HepG2 (cell line): ENCODE measurements at regions not wholly inside any gene's neighbourhood (a gene's known extent, or its start where the extent isn't known, plus 50 kb on each side); places are given as distances from the start of the nearest gene placed in this dataset.

Experiments used
- ATAC-seq: fragments of 200-7000 bp; cut with Tn5 transposase; 3 replicates; pipeline ENCODE4 v1.9.1; 2020; ENCODE audit warnings: mild to moderate bottlenecking, moderate library complexity
- BruUV-seq: library from RNA; stranded (reverse); fragments of 400-500 nt; replicated peaks from 2 replicates; lab custom pipeline; 2021; lab: Mats Ljungman, UMichigan
- CTCF ChIA-PET: fragments of 300-600 bp; formaldehyde crosslinking; extraction: SDS; loops from one replicate; lab custom pipeline; 2021; ENCODE audit warnings: low total read pairs, inconsistent platforms, low intra/inter-chr PET ratio; lab: Yijun Ruan, JAX
- POLR2A ChIA-PET: fragments of 350-600 bp; sonication (Branson Sonifier 250); formaldehyde crosslinking; loops from one replicate; lab custom pipeline; 2020; ENCODE audit warnings: antibody characterized with exemption, inconsistent platforms; lab: Yijun Ruan, JAX
- DNase-seq: peaks from one replicate; pipeline ENCODE4 v3.0.0-alpha.2; 2015; ENCODE audit warnings: low spot score
- FAIRE-seq: peaks from 3 replicates; lab custom pipeline; 2011; peaks lifted over from hg19 to GRCh38; lab: Jason Lieb, UNC
- H2AFZ ChIP-seq: one replicate; pipeline ENCODE4 v1.6.1; 2011; ENCODE audit warnings: low read length, inconsistent platforms
- H3K27ac ChIP-seq: fragments of 300-600 bp; 3 replicates; pipeline ENCODE4 v1.8.0; 2011; ENCODE audit warnings: mixed run types, mild to moderate bottlenecking, mixed read lengths, low read length, inconsistent platforms; ENCODE audit not compliant: insufficient read depth; ENCODE audit errors: extremely low read length
- H3K27me3 ChIP-seq, 2 experiments: fragments of 200-600 bp in 1 of 2; 2 replicates in 1 of 2; 3 replicates in 1 of 2; pipeline versions ENCODE4 v1.6.0 to v1.8.0; 2011; ENCODE audit warnings: low read length in 2 of 2, mild to moderate bottlenecking in 2 of 2, moderate library complexity in 2 of 2, inconsistent platforms in 1 of 2; ENCODE audit not compliant: insufficient read depth in 2 of 2, control insufficient read depth in 1 of 2
- H3K36me3 ChIP-seq, 2 experiments: fragments of 200-600 bp in 1 of 2; replicated peaks in 1 of 2; 2 replicates in 1 of 2; 3 replicates in 1 of 2; pipeline versions ENCODE4 v1.5.1 to v1.8.0; 2011; ENCODE audit warnings: low read length in 2 of 2, inconsistent platforms in 1 of 2; ENCODE audit not compliant: insufficient read depth in 2 of 2, control insufficient read depth in 1 of 2
- H3K4me1 ChIP-seq: 2 replicates; pipeline ENCODE4 v1.5.1; 2012; ENCODE audit warnings: low read length, inconsistent platforms; ENCODE audit not compliant: insufficient read depth
- H3K4me2 ChIP-seq: 2 replicates; pipeline ENCODE4 v1.6.0; 2011; ENCODE audit warnings: low read depth, low read length, inconsistent platforms
- H3K4me3 ChIP-seq, 3 experiments: fragments of 200-600 bp in 1 of 3; sonication (generic), shearing (Covaris generic) in 1 of 3; replicated peaks in 1 of 3; 2 replicates each; pipeline ENCODE4 v1.5.1; 2011 to 2016; ENCODE audit warnings: low read length in 3 of 3, inconsistent platforms in 2 of 3, low read depth in 2 of 3, mild to moderate bottlenecking in 2 of 3, control low read depth in 1 of 3, mixed read lengths in 1 of 3; ENCODE audit not compliant: insufficient read depth in 1 of 3
- H3K79me2 ChIP-seq: one replicate; pipeline ENCODE4 v1.6.1; 2011; ENCODE audit warnings: low read length, inconsistent platforms; ENCODE audit not compliant: insufficient read depth
- H3K9ac ChIP-seq: 2 replicates; pipeline ENCODE4 v1.6.0; 2011; ENCODE audit warnings: mild to moderate bottlenecking, low read depth, low read length, inconsistent platforms; ENCODE audit not compliant: insufficient read depth
- H3K9me3 ChIP-seq: 2 replicates; pipeline ENCODE4 v1.5.1; 2012; ENCODE audit warnings: mild to moderate bottlenecking, low read length
- H4K20me1 ChIP-seq: 2 replicates; pipeline ENCODE4 v1.6.0; 2011; ENCODE audit warnings: inconsistent platforms, mild to moderate bottlenecking, low read length, moderate library complexity; ENCODE audit not compliant: insufficient read depth
- BRCA1 ChIP-seq: sonication (generic); formaldehyde crosslinking; IDR thresholded peaks from 2 replicates; pipeline ENCODE4 v1.4.0; 2020; ENCODE audit warnings: missing genetic modification reagents
- JUNB ChIP-seq: sonication (generic); formaldehyde crosslinking; IDR thresholded peaks from 2 replicates; pipeline ENCODE4 v1.8.0; 2022; ENCODE audit warnings: missing genetic modification reagents, mild to moderate bottlenecking, borderline replicate concordance
- MED8 ChIP-seq: sonication (generic); formaldehyde crosslinking; IDR thresholded peaks from 2 replicates; pipeline ENCODE4 v1.8.1; 2023; ENCODE audit warnings: mild to moderate bottlenecking, missing genetic modification reagents; ENCODE audit not compliant: insufficient replicate concordance
- MTA1 ChIP-seq: sonication (generic); formaldehyde crosslinking; IDR thresholded peaks from 2 replicates; pipeline ENCODE4 v1.4.0; 2020; ENCODE audit warnings: missing genetic modification reagents, mild to moderate bottlenecking, borderline replicate concordance
- NFE2 ChIP-seq: sonication (generic); formaldehyde crosslinking; IDR thresholded peaks from 2 replicates; pipeline ENCODE4 v1.4.0; 2020; ENCODE audit warnings: missing genetic modification reagents
- NKX3-1 ChIP-seq: sonication (generic); formaldehyde crosslinking; IDR thresholded peaks from 2 replicates; pipeline ENCODE4 v1.5.0; 2020; ENCODE audit warnings: missing genetic modification reagents
- NR2F6 ChIP-seq, 2 experiments: IDR thresholded peaks; 2 replicates each; pipeline ENCODE4 v1.6.1; 2016; ENCODE audit warnings: antibody characterized with exemption in 1 of 2, mild to moderate bottlenecking in 1 of 2
- SAP130 ChIP-seq: IDR thresholded peaks from 2 replicates; pipeline ENCODE4 v1.6.1; 2016; ENCODE audit warnings: low read depth
- SMC3 ChIP-seq: IDR thresholded peaks from 2 replicates; pipeline ENCODE4 v1.6.1; 2011; ENCODE audit warnings: low read length, improper control_type of control experiment
- SNAI1 ChIP-seq: sonication (generic); formaldehyde crosslinking; IDR thresholded peaks from 2 replicates; pipeline ENCODE4 v1.5.0; 2020; ENCODE audit warnings: mild to moderate bottlenecking, missing genetic modification reagents, borderline replicate concordance
- TGIF2 ChIP-seq: IDR thresholded peaks from 2 replicates; pipeline ENCODE4 v1.6.1; 2016; ENCODE audit warnings: control low read depth, missing compliant biosample characterization
- ZBTB7A ChIP-seq: sonication (generic); formaldehyde crosslinking; IDR thresholded peaks from 2 replicates; pipeline ENCODE4 v1.8.0; 2022; ENCODE audit warnings: mild to moderate bottlenecking, missing genetic modification reagents
- ZFAT ChIP-seq: sonication (generic); formaldehyde crosslinking; conservative IDR thresholded peaks from 2 replicates; pipeline ENCODE4 v1.8.1; 2023; ENCODE audit warnings: missing genetic modification reagents, inconsistent platforms
- ZFP36L1 ChIP-seq: sonication (generic); formaldehyde crosslinking; IDR thresholded peaks from 2 replicates; pipeline ENCODE4 v1.8.0; 2022; ENCODE audit warnings: mild to moderate bottlenecking, missing genetic modification reagents, moderate library complexity
- ZNF33A ChIP-seq: sonication (generic); formaldehyde crosslinking; IDR thresholded peaks from 2 replicates; pipeline ENCODE4 v1.5.1; 2020; ENCODE audit warnings: missing genetic modification reagents, mild to moderate bottlenecking, moderate library complexity, borderline replicate concordance
- ZNF564 ChIP-seq: sonication (generic); formaldehyde crosslinking; IDR thresholded peaks from 2 replicates; pipeline ENCODE4 v1.8.1; 2023; ENCODE audit warnings: mild to moderate bottlenecking, missing genetic modification reagents
- ZNF792 ChIP-seq: IDR thresholded peaks from 2 replicates; pipeline ENCODE4 v1.6.1; 2016
- WGBS: methylation state at CpG from one replicate; pipeline ENCODE4 v1.1.6; 2017; ENCODE audit warnings: low lambda C conversion rate; 5-methylcytosine and 5-hydroxymethylcytosine counted together
- in situ Hi-C: cut with HindIII; loops from 2 replicates; pipeline ENCODE4 v1.10.0; 2017; ENCODE audit warnings: low pct_unique_long_range_greater_than_20kb; ENCODE audit not compliant: extremely low pct_ligation_motif_present
- intact Hi-C: fragments of 100-400 bp; cut with micrococcal nuclease; formaldehyde crosslinking; loops from one replicate; pipeline ENCODE4 v1.10.0; 2022; ENCODE audit not compliant: unreplicated experiment
- TF ChIP-seq, protein P1 (sequence below): sonication (generic); formaldehyde crosslinking; conservative IDR thresholded peaks from 2 replicates; pipeline ENCODE4 v1.5.0; 2020; ENCODE audit warnings: missing genetic modification reagents
- TF ChIP-seq, protein P2 (sequence below): sonication (generic); formaldehyde crosslinking; IDR thresholded peaks from 2 replicates; pipeline ENCODE4 v1.4.0; 2020; ENCODE audit warnings: missing genetic modification reagents, borderline replicate concordance

DNA sequence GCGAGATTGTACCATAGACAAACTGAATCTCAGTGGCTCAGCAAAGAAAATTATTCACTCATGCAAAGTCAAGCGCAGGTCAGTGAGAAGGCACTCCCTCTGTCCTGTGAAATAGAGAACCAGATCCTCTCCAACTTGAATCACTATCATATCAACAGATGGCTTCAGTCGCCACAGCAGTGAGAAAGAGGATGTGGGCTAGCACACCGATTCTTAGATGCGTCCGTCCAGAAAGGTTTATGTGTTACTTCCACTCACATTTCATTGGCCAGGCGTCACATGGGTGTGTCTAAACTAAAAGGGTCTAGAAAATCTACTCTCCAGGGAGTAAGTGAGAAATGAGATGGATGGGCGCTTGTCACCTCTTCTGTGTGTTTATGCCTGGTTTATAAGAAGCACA is 141.6 kb upstream of the KBTBD8 start:
- Histone ChIP-seq H2AFZ (no peak overlapping the region), H3K9ac (no peak overlapping the region), H3K27ac (no peak overlapping the region), H3K4me1 (peaks cover 15% of the 10 kb centered on the region), H3K9me3 (no peaks in the 10 kb centered on the region), H4K20me1 (no peaks in the 10 kb centered on the region), H3K79me2 (no peaks in the 10 kb centered on the region), H3K27me3 (peaks cover 0 to 7% of the 10 kb centered on the region in 2 experiments; a peak in 1 of 5 replicates), H3K4me3 (no peak overlapping the region), H3K36me3 (no peaks in the 10 kb centered on the region), H3K4me2 (no peak overlapping the region)
- in situ Hi-C loops: no loop called here
- CTCF ChIA-PET: no interaction called here
- intact Hi-C loops: no loop called here
- POLR2A ChIA-PET: no interaction called here
- DNase-seq (no peak), ATAC-seq (no peak), FAIRE-seq (no peak)
- no peak for TF ChIP-seq NR2F6 (IDR thresholded peaks at IDR 0.05)
- no peak for TF ChIP-seq NR2F6 (CRISPR knock-in tag; IDR thresholded peaks at IDR 0.05)
- no peak for TF ChIP-seq ZNF564
- TF ChIP-seq SNAI1: no peak
- no peak for TF ChIP-seq NFE2 (CRISPR knock-in tag)
- TF ChIP-seq ZNF792 (CRISPR knock-in tag): no peak
- TF ChIP-seq TGIF2: no peak
- TF ChIP-seq NKX3-1 (CRISPR knock-in tag): no peak
- TF ChIP-seq BRCA1: no peak
- TF ChIP-seq SMC3: no peak
- TF ChIP-seq MTA1: no peak
- no peak for TF ChIP-seq MED8 (CRISPR knock-in tag)
- no peak for TF ChIP-seq ZBTB7A (CRISPR knock-in tag)
- TF ChIP-seq, protein P1, sequence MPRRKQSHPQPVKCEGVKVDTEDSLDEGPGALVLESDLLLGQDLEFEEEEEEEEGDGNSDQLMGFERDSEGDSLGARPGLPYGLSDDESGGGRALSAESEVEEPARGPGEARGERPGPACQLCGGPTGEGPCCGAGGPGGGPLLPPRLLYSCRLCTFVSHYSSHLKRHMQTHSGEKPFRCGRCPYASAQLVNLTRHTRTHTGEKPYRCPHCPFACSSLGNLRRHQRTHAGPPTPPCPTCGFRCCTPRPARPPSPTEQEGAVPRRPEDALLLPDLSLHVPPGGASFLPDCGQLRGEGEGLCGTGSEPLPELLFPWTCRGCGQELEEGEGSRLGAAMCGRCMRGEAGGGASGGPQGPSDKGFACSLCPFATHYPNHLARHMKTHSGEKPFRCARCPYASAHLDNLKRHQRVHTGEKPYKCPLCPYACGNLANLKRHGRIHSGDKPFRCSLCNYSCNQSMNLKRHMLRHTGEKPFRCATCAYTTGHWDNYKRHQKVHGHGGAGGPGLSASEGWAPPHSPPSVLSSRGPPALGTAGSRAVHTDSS: no peak
- TF ChIP-seq ZFP36L1: no peak
- no peak for TF ChIP-seq JUNB
- TF ChIP-seq SAP130 (CRISPR knock-in tag): no peak
- no peak for TF ChIP-seq ZFAT
- no peak for TF ChIP-seq ZNF33A (CRISPR knock-in tag)
- TF ChIP-seq, protein P2, sequence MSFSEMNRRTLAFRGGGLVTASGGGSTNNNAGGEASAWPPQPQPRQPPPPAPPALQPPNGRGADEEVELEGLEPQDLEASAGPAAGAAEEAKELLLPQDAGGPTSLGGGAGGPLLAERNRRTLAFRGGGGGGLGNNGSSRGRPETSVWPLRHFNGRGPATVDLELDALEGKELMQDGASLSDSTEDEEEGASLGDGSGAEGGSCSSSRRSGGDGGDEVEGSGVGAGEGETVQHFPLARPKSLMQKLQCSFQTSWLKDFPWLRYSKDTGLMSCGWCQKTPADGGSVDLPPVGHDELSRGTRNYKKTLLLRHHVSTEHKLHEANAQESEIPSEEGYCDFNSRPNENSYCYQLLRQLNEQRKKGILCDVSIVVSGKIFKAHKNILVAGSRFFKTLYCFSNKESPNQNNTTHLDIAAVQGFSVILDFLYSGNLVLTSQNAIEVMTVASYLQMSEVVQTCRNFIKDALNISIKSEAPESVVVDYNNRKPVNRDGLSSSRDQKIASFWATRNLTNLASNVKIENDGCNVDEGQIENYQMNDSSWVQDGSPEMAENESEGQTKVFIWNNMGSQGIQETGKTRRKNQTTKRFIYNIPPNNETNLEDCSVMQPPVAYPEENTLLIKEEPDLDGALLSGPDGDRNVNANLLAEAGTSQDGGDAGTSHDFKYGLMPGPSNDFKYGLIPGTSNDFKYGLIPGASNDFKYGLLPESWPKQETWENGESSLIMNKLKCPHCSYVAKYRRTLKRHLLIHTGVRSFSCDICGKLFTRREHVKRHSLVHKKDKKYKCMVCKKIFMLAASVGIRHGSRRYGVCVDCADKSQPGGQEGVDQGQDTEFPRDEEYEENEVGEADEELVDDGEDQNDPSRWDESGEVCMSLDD (CRISPR knock-in tag): no peak
- WGBS: 49% methylated on average over 8 of the region's 8 CpGs
- no TSS peak for BruUV-seq
